ENCODE measurements at regions not wholly inside any gene's neighbourhood (a gene's known extent, or its start where the extent isn't known, plus 50 kb on each side); places are given as distances from the start of the nearest gene placed in this dataset.
A peak's percentile ranks its signal among the peaks of the same experiment; 100 is the strongest.

GRCh38 chr15:39367596-39367995 lies 213.3 kb upstream of the THBS1 start:
- no peak for ATAC-seq
- H3K4me3 ChIP-seq, result no peak overlapping the region
- no peaks in the 10 kb centered on the region for H3K36me3 ChIP-seq
- intact Hi-C loops (cut with DNase I), result no loop called here
- no peak overlapping the region for H3K27ac ChIP-seq
- no peaks in the 10 kb centered on the region for H3K9me3 ChIP-seq
- DNase-seq, result no peak
- peaks cover 7% of the 10 kb centered on the region for H3K4me1 ChIP-seq
- H3K27me3 ChIP-seq, result no peaks in the 10 kb centered on the region
- no peak for TF ChIP-seq CTCF (IDR thresholded peaks at IDR 0.05)

GRCh38 chr15:39369768-39370167 lies 211.1 kb upstream of the THBS1 start:
- no peak for ATAC-seq
- intact Hi-C loops (cut with DNase I), result no loop called here

GRCh38 chr15:39376371-39376909 lies 204.4 kb upstream of the THBS1 start:
- no peaks in the 10 kb centered on the region for H3K4me1 ChIP-seq
- peak; percentile 72 for ATAC-seq
- no peak overlapping the region for H3K4me3 ChIP-seq
- no peaks in the 10 kb centered on the region for H3K36me3 ChIP-seq
- TF ChIP-seq CTCF (IDR thresholded peaks at IDR 0.05), result no peak
- no peaks in the 10 kb centered on the region for H3K9me3 ChIP-seq
- H3K27ac ChIP-seq, result no peak overlapping the region
- DNase-seq, result no peak
- intact Hi-C loops (cut with DNase I), result no loop called here
- H3K27me3 ChIP-seq, result no peaks in the 10 kb centered on the region

More at GRCh38 chr15:39369768-39370167, 211.1 kb upstream of the THBS1 start:
- no peak for DNase-seq
- TF ChIP-seq CTCF (IDR thresholded peaks at IDR 0.05), result no peak
- H3K36me3 ChIP-seq, result no peaks in the 10 kb centered on the region
- H3K4me3 ChIP-seq, result no peak overlapping the region
- no peaks in the 10 kb centered on the region for H3K9me3 ChIP-seq
- H3K4me1 ChIP-seq, result peaks cover under 1% of the 10 kb centered on the region
- H3K27ac ChIP-seq, result no peak overlapping the region
- H3K27me3 ChIP-seq, result no peaks in the 10 kb centered on the region

- no peak for DNase-seq
- TF ChIP-seq CTCF (IDR thresholded peaks at IDR 0.05), result no peak
- no peaks in the 10 kb centered on the region for H3K4me1 ChIP-seq
- no peaks in the 10 kb centered on the region for H3K9me3 ChIP-seq
- intact Hi-C loops (cut with DNase I), result no loop called here
- peak; percentile 43 for ATAC-seq
- H3K4me3 ChIP-seq, result no peak overlapping the region
- H3K27ac ChIP-seq, result no peak overlapping the region
- no peaks in the 10 kb centered on the region for H3K27me3 ChIP-seq
- H3K36me3 ChIP-seq, result no peaks in the 10 kb centered on the region
These were observed 199.4 kb upstream of the THBS1 start for GRCh38 chr15:39381517-39381916.

- Histone ChIP-seq H3K4me3 (no peak overlapping the region), H3K27me3 (no peaks in the 10 kb centered on the region), H3K4me1 (no peaks in the 10 kb centered on the region), H3K9me3 (no peaks in the 10 kb centered on the region), H3K27ac (no peak overlapping the region), H3K36me3 (no peaks in the 10 kb centered on the region)
- ATAC-seq, result peak; percentile 71
- no peak for TF ChIP-seq CTCF (IDR thresholded peaks at IDR 0.05)
- intact Hi-C loops (cut with DNase I), result no loop called here
- no peak for DNase-seq
These were observed 192.8 kb upstream of the THBS1 start for GRCh38 chr15:39388118-39388517.

GRCh38 chr15:39391230-39391629 lies 189.6 kb upstream of the THBS1 start:
- Histone ChIP-seq H3K27ac (no peak overlapping the region), H3K27me3 (no peaks in the 10 kb centered on the region), H3K4me3 (no peak overlapping the region), H3K36me3 (no peaks in the 10 kb centered on the region), H3K4me1 (no peaks in the 10 kb centered on the region), H3K9me3 (no peaks in the 10 kb centered on the region)
- TF ChIP-seq CTCF (IDR thresholded peaks at IDR 0.05), result no peak
- ATAC-seq, result no peak
- no peak for DNase-seq
- intact Hi-C loops (cut with DNase I), result no loop called here
